Jurkat, Clone E6-1 (cell line): ENCODE measurements at regions not wholly inside any gene's neighbourhood (a gene's known extent, or its start where the extent isn't known, plus 50 kb on each side); places are given as distances from the start of the nearest gene placed in this dataset.
"Not testable (repeated sequence)": the region's sequence is repeated elsewhere in the genome, so short reads cannot be mapped to it uniquely, and the experiment has no call there.

Experiments
- DNase-seq: peaks from one replicate; pipeline ENCODE4 v3.0.0-alpha.2; 2011; ENCODE audit warnings: low read depth, low spot score
- H3K4me3 ChIP-seq: 2 replicates; pipeline ENCODE4 v1.5.1; 2011; ENCODE audit warnings: mild to moderate bottlenecking, low read length, control low read depth, moderate library complexity

DNA sequence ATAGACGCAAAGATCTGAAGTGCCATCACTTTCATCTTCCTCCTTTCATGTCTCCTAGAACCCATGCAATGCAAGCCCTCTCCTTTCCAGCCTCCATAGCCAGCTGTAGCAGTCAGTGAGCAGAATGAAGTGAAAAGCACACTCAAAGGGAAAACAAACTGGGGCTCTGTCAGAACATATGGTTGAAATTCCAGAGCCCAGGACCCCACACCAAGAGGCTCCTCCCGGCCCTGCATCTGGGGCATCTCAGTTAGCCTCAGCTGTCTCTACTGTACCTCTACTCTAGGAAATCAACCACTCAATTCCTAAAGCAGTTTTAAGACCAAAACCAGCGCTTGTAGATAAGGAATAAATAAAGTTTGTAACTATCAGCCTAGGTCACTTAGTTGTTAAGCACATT lies 73.8 kb upstream of the P3H2 start:
- no peak overlapping the region for H3K4me3 ChIP-seq
- no peak for DNase-seq

DNA sequence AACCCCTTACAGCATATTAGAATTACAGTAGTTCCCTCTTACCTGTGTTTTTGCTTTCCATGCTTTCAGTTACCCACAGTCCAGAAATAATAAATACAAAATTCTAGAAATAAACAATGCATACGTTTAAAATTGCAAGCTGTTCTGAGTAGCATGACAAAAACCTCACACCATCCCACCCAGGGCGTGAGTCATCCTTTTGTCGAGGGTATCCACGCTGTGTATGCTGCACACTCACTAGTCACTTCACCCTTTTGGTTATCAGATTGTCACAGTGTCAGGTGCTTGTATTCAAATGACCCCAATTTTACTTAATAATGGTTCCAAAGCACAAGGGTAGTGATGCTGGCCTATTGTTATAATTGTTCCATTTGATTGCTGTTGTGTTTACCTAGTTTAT lies 72.5 kb upstream of the P3H2 start:
- DNase-seq, result no peak
- H3K4me3 ChIP-seq, result no peak overlapping the region

- H3K4me3 ChIP-seq, result no peak overlapping the region
- DNase-seq, result no peak
Observed at GRCh38 chr3:190192739-190193138, 72.0 kb upstream of the P3H2 start.

DNA sequence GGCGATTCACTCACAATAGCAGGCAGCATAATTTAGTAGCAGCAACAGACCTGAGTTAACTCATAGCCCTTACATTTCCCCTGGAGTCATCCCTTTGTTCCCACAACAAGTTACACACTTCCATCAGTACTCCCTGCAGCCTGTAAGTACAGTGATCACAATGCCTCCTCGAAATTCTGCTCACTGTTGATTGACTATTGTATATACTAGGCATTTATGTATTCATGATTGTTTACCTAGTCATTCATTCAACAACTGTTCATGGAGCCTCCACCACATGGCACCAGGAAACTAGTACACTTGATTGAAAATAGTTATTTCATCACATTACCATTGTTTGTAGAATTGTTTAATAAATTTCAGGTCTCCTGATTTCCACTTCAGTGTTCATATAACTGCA lies 71.4 kb upstream of the P3H2 start:
- no peak for DNase-seq
- H3K4me3 ChIP-seq, result no peak overlapping the region

DNA sequence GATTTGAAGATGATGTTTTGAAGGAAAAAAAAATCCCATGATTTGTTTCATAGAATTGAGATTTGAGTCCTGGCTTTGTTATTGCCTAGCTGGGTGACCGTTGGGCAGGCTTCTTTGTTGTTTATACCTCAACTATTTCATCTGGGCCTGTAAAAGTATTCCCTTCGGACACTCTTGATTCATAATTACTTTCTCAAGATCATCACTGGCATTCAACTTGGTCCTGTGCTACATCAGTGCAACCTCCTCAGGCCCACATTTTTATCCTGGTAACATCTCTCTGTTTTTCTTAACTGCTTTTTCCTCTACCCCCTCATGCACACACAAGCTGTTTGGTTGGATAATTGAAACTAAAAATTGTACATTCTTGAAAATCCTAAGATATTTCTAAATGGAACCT lies 67.5 kb upstream of the P3H2 start:
- H3K4me3 ChIP-seq, result no peak overlapping the region
- no peak for DNase-seq

DNA sequence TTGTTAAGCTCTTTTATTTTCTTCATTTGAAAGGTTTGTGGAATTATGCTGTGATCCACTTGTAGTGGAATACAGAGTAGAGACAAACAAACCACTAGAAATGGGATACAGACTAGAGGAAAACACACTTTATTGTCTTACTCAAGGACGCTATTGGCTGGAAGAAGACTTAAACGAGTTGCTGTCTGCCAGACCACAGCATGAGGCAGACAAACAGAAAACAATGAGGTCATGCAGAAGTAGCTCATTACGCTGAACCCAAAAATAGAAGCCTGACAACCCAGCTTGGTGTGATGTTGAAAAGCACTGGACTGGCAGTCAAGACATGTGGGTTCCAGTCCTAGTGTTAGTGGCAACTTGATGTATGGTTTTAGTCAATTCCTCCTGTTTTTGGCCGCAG lies 62.4 kb upstream of the P3H2 start:
- no peak for DNase-seq
- H3K4me3 ChIP-seq, result no peak overlapping the region

GRCh38 chr3:190182418-190183043 lies 61.8 kb upstream of the P3H2 start:
- DNase-seq, result no peak
- H3K4me3 ChIP-seq, result no peak overlapping the region

- H3K4me3 ChIP-seq, result no peak overlapping the region
- no peak for DNase-seq
Observed at GRCh38 chr3:190180268-190180667, 59.6 kb upstream of the P3H2 start.

GRCh38 chr3:190178779-190179178 lies 58.1 kb upstream of the P3H2 start:
- no peak for DNase-seq

GRCh38 chr3:190176933-190177525 lies 56.3 kb upstream of the P3H2 start:
- not testable (repeated sequence) for H3K4me3 ChIP-seq, DNase-seq

More at GRCh38 chr3:190178779-190179178, 58.1 kb upstream of the P3H2 start:
- no peak overlapping the region for H3K4me3 ChIP-seq

DNA sequence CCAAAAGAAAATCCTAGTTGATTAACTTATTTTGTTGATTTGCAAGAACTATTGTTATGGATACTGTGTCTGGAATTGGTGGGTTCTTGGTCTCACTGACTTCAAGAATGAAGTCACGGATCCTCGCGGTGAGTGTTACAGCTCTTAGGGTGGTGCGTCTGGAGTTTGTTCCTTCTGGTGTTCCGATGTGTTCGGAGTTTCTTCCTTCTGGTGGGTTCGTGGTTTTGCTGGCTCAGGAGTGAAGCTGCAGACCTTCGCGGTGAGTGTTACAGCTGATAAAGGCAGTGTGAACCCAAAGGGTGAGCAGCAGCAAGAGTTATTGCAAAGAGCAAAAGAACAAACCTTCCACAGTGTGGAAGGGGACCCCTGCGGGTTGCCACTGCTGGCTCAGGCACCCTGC lies 55.4 kb upstream of the P3H2 start:
- not testable (repeated sequence) for H3K4me3 ChIP-seq, DNase-seq

DNA sequence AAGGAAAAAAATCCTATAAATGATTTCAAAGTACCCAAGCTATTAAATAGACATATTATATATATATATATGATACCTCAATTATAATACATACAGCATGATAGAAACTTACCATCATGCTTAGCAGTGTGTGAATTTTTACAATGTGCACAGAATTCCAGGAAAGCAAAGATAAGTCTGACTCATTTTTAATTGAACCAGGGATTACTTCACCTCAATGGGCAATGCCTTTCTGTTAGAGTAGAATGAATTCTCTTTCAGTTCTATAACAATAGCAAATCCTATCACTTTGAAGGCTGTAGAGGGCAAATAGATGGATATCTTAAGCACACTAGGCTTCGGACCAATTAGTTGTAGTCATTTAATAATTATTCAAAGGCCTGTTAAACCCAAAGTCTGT lies 54.8 kb upstream of the P3H2 start:
- no peak for DNase-seq
- no peak overlapping the region for H3K4me3 ChIP-seq

- DNase-seq, result no peak
- no peak overlapping the region for H3K4me3 ChIP-seq
Observed at GRCh38 chr3:190174471-190174870, 53.8 kb upstream of the P3H2 start.

DNA sequence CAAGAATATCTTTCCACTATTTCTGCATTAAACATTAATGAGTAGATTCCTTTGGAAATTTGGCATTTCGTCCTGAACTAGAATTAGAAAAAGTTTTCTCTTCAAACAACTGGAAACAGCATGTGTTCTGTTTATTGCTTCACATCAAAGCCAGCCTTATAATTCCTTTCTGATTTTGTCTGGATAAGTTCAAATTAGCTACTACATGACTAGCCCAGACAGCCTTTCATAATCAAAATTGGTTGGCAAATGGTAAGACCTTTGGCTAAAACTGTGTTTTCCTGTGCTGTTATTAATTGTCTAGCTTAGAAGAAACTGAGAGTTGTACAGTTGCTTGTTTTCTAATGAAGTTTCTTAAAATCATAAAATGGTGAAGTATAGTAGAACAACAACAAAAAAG lies 52.7 kb upstream of the P3H2 start:
- DNase-seq, result no peak
- H3K4me3 ChIP-seq, result no peak overlapping the region

DNA sequence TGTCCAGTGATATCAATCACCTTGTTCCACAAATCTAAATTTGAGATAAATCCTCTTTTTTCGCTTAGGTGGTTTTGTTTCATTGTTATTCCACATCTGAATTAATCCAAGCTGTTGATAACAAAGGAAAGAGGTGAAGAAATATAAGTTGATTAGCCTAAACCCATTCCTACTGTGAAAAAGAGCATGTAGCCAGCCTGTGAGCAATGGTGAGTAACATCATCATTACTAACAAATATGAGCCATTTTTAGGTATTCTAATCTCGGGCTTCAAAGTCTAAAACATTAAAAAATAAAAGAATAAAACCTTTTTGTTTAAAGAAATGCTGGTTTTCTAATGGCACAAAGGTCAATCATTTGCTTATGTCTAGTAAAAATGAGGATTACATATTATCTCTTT lies 52.1 kb upstream of the P3H2 start:
- no peak for DNase-seq
- H3K4me3 ChIP-seq, result no peak overlapping the region
